ENCODE measurements at regions not wholly inside any gene's neighbourhood (a gene's known extent, or its start where the extent isn't known, plus 50 kb on each side); places are given as distances from the start of the nearest gene placed in this dataset.

- Mint-ChIP-seq H3K4me3 (no peak overlapping the region), H3K36me3 (no peaks in the 10 kb centered on the region), H3K27me3 (peaks cover 25% of the 10 kb centered on the region), H3K9me3 (peaks cover 0 to 3% (median 0%) of the 10 kb centered on the region in 7 donors), H3K4me1 (peaks cover 0 to 15% (median 0%) of the 10 kb centered on the region in 4 donors), H3K27ac (no peak overlapping the region)
- Histone ChIP-seq H3K27ac (ENCODE audit: insufficient read depth, low read length, poor library complexity, severe bottlenecking) (no peak overlapping the region), H3K36me3 (ENCODE audit: control insufficient read depth, insufficient read depth, low read length) (no peaks in the 10 kb centered on the region), H3K27me3 (ENCODE audit: control insufficient read depth, insufficient read depth, low read length) (peaks cover 2% of the 10 kb centered on the region), H3K9me3 (ENCODE audit: control insufficient read depth in 2 of 2, low read length in 2 of 2) (no peaks in the 10 kb centered on the region), H3K4me3 (ENCODE audit: low read depth, low read length) (no peak overlapping the region), H3K4me1 (ENCODE audit: control insufficient read depth, insufficient read depth, low read length, poor library complexity, severe bottlenecking) (peaks cover 7% of the 10 kb centered on the region)
- DNase-seq: no peak
- ATAC-seq (ENCODE audit: low read depth in 2 of 2): no peak
Observed at GRCh38 chr3:72174040-72174439, 389.1 kb upstream of the PROK2 start.

GRCh38 chr3:72171946-72172345 is 387.0 kb upstream of the PROK2 start:
- Mint-ChIP-seq H3K27me3 (peaks cover 25% of the 10 kb centered on the region), H3K4me1 (peaks cover 0 to 5% (median 0%) of the 10 kb centered on the region in 4 donors), H3K36me3 (no peaks in the 10 kb centered on the region), H3K4me3 (no peak overlapping the region), H3K9me3 (peaks cover 0 to 3% (median 0%) of the 10 kb centered on the region in 7 donors), H3K27ac (no peak overlapping the region)
- H3K4me1 ChIP-seq (ENCODE audit: control insufficient read depth, insufficient read depth, low read length, poor library complexity, severe bottlenecking): no peaks in the 10 kb centered on the region
- H3K27ac ChIP-seq (ENCODE audit: insufficient read depth, low read length, poor library complexity, severe bottlenecking): no peak overlapping the region
- no peak overlapping the region for H3K4me3 ChIP-seq (ENCODE audit: low read depth, low read length)
- DNase-seq (no peak), ATAC-seq (ENCODE audit: low read depth in 2 of 2) (no peak)
- H3K9me3 ChIP-seq (ENCODE audit: control insufficient read depth in 2 of 2, low read length in 2 of 2): no peaks in the 10 kb centered on the region
- peaks cover 2% of the 10 kb centered on the region for H3K27me3 ChIP-seq (ENCODE audit: control insufficient read depth, insufficient read depth, low read length)
- no peaks in the 10 kb centered on the region for H3K36me3 ChIP-seq (ENCODE audit: control insufficient read depth, insufficient read depth, low read length)

DNA sequence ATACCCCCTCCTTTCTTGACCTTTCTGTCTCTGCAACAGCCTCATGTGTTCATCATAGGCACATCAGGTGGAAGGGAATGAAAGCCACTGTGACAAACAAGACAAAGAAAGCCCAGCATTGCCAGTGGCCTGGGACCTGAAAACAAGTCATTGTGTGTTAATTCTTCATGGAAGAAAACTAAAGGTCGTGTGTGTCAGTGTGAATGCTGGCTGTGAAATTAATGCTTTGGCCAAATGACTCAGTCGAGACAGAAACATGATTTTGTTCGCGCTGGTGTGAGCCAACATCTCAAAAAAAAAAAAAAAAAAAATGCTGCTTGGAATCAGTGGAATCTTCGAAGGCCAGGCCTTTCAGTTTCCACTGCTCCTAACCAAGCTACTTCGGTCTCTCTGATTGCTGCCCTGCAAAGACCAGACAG is 386.5 kb upstream of the PROK2 start:
- no peak for DNase-seq
- H3K36me3 Mint-ChIP-seq: no peaks in the 10 kb centered on the region
- peaks cover 0 to under 1% (median 0%) of the 10 kb centered on the region in 4 donors for H3K4me1 Mint-ChIP-seq
- H3K4me3 Mint-ChIP-seq: no peak overlapping the region
- no peak overlapping the region for H3K4me3 ChIP-seq (ENCODE audit: low read depth, low read length)
- no peak overlapping the region for H3K27ac Mint-ChIP-seq
- peaks cover 25% of the 10 kb centered on the region for H3K27me3 Mint-ChIP-seq
- no peak overlapping the region for H3K27ac ChIP-seq (ENCODE audit: insufficient read depth, low read length, poor library complexity, severe bottlenecking)
- no peaks in the 10 kb centered on the region for H3K4me1 ChIP-seq (ENCODE audit: control insufficient read depth, insufficient read depth, low read length, poor library complexity, severe bottlenecking)
- H3K27me3 ChIP-seq (ENCODE audit: control insufficient read depth, insufficient read depth, low read length): peaks cover 2% of the 10 kb centered on the region
- H3K9me3 Mint-ChIP-seq: peaks cover 0 to 3% (median 0%) of the 10 kb centered on the region in 7 donors
- no peaks in the 10 kb centered on the region for H3K9me3 ChIP-seq (ENCODE audit: control insufficient read depth in 2 of 2, low read length in 2 of 2)
- H3K36me3 ChIP-seq (ENCODE audit: control insufficient read depth, insufficient read depth, low read length): no peaks in the 10 kb centered on the region
- ATAC-seq (ENCODE audit: low read depth in 2 of 2): no peak

DNA sequence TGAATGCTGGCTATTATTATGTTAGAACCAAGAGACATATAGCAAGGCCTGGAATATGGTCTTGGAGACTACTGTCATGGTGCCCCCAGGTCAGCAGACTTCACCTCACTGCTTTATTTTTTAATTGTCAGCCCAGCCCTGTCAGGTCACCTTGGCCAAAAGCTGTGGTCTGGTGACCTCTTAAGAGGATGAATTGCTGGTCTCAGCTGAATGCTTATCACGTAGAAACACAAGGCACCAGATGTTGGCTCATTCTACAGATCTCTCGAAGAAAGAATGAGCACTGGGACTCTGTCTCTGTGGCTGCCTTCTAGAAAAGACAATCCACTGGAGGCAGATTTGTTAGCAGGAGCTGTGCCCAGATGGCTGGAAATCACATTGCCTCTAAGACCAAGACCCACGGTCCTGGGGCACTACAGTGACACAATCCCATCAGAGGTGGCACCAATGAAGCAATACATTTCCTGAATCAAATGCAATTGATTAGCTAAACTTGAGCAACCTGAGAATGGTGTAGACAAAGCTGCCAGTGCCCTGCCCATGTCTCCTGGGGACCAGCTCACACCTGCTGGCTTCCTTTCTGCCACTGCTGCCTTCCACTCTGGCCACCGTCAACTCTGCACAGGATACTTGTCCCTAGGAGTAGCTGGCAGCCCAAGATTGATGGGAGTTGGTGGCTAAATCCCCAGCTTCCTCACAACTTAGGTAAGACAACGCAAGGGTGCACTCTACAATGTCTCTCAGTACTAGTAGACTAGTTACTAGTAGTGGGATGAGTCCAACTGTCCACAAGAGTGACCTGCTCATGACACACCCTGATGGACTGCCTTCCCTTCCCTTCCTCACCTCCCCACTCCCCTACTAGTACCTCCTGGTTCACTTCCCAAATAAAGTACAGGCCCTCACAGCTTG is 384.9 kb upstream of the PROK2 start:
- Histone ChIP-seq H3K27ac (ENCODE audit: insufficient read depth, low read length, poor library complexity, severe bottlenecking) (no peak overlapping the region), H3K4me1 (ENCODE audit: control insufficient read depth, insufficient read depth, low read length, poor library complexity, severe bottlenecking) (no peaks in the 10 kb centered on the region), H3K9me3 (ENCODE audit: control insufficient read depth in 2 of 2, low read length in 2 of 2) (no peaks in the 10 kb centered on the region), H3K4me3 (ENCODE audit: low read depth, low read length) (no peak overlapping the region), H3K36me3 (ENCODE audit: control insufficient read depth, insufficient read depth, low read length) (no peaks in the 10 kb centered on the region), H3K27me3 (ENCODE audit: control insufficient read depth, insufficient read depth, low read length) (no peaks in the 10 kb centered on the region)
- ATAC-seq (ENCODE audit: low read depth in 2 of 2) (no peak), DNase-seq (no peak)
- peaks cover 15% of the 10 kb centered on the region for H3K27me3 Mint-ChIP-seq
- peaks cover 0 to 1% (median 0%) of the 10 kb centered on the region in 7 donors for H3K9me3 Mint-ChIP-seq
- no peak overlapping the region for H3K4me3 Mint-ChIP-seq
- no peaks in the 10 kb centered on the region for H3K4me1 Mint-ChIP-seq
- H3K27ac Mint-ChIP-seq: no peak overlapping the region
- H3K36me3 Mint-ChIP-seq: no peaks in the 10 kb centered on the region

DNA sequence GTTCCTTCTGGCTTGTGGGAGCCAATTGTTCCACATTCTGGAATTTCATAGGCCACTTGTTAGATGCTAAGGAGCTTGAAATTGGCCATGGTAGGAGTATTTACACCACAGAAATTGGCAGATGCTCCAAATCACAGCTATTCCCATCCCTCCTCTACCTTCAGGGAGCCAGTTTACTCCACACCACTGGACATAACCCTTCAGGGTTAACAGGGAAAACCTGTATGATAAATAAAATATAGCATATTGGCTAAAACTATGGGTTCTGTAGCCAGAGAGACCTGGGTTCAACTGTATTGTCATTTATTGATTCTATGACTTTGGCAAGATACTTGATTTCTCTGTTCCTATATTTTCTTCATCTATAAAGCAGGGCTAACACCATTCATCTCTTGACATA is 384.2 kb upstream of the PROK2 start:
- ATAC-seq (ENCODE audit: low read depth in 2 of 2) (no peak), DNase-seq (no peak)
- H3K4me1 Mint-ChIP-seq: no peaks in the 10 kb centered on the region
- Histone ChIP-seq H3K27me3 (ENCODE audit: control insufficient read depth, insufficient read depth, low read length) (no peaks in the 10 kb centered on the region), H3K27ac (ENCODE audit: insufficient read depth, low read length, poor library complexity, severe bottlenecking) (no peak overlapping the region), H3K9me3 (ENCODE audit: control insufficient read depth in 2 of 2, low read length in 2 of 2) (no peaks in the 10 kb centered on the region), H3K4me1 (ENCODE audit: control insufficient read depth, insufficient read depth, low read length, poor library complexity, severe bottlenecking) (no peaks in the 10 kb centered on the region), H3K4me3 (ENCODE audit: low read depth, low read length) (no peak overlapping the region), H3K36me3 (ENCODE audit: control insufficient read depth, insufficient read depth, low read length) (no peaks in the 10 kb centered on the region)
- H3K27ac Mint-ChIP-seq: no peak overlapping the region
- H3K27me3 Mint-ChIP-seq: peaks cover 12% of the 10 kb centered on the region
- H3K36me3 Mint-ChIP-seq: no peaks in the 10 kb centered on the region
- no peak overlapping the region for H3K4me3 Mint-ChIP-seq
- H3K9me3 Mint-ChIP-seq: no peaks in the 10 kb centered on the region

DNA sequence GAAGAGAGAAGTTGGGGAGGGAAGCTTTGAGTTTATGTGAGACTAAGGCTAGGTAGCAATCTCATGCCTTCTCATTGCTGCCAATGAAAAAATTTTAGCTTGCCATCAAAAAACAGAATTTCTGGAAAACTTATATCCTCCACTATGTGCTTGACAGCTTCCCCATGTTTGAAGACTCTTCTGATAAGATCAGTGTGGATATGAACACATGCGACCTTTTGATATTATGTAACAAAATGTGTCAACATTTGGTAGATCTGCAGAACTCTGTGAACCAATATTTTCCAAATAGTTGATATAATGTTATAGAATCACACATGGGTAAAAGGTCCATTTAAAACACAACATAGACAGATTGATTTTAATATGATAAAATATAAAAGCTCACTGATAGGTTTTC is 380.9 kb upstream of the PROK2 start:
- Histone ChIP-seq H3K27ac (ENCODE audit: insufficient read depth, low read length, poor library complexity, severe bottlenecking) (no peak overlapping the region), H3K4me1 (ENCODE audit: control insufficient read depth, insufficient read depth, low read length, poor library complexity, severe bottlenecking) (no peaks in the 10 kb centered on the region), H3K4me3 (ENCODE audit: low read depth, low read length) (no peak overlapping the region), H3K27me3 (ENCODE audit: control insufficient read depth, insufficient read depth, low read length) (no peaks in the 10 kb centered on the region), H3K9me3 (ENCODE audit: control insufficient read depth in 2 of 2, low read length in 2 of 2) (no peaks in the 10 kb centered on the region), H3K36me3 (ENCODE audit: control insufficient read depth, insufficient read depth, low read length) (no peaks in the 10 kb centered on the region)
- no peak for DNase-seq
- H3K4me1 Mint-ChIP-seq: no peaks in the 10 kb centered on the region
- H3K4me3 Mint-ChIP-seq: no peak overlapping the region
- ATAC-seq (ENCODE audit: low read depth in 2 of 2): no peak
- H3K27ac Mint-ChIP-seq: no peak overlapping the region
- H3K9me3 Mint-ChIP-seq: no peaks in the 10 kb centered on the region
- H3K36me3 Mint-ChIP-seq: no peaks in the 10 kb centered on the region
- H3K27me3 Mint-ChIP-seq: peaks cover 4% of the 10 kb centered on the region

- DNase-seq (no peak), ATAC-seq (ENCODE audit: low read depth in 2 of 2) (no peak)
- H3K27ac ChIP-seq (ENCODE audit: insufficient read depth, low read length, poor library complexity, severe bottlenecking): no peak overlapping the region
- Mint-ChIP-seq H3K4me1 (no peaks in the 10 kb centered on the region), H3K36me3 (no peaks in the 10 kb centered on the region), H3K9me3 (no peaks in the 10 kb centered on the region), H3K27me3 (peaks cover 4% of the 10 kb centered on the region), H3K4me3 (no peak overlapping the region), H3K27ac (no peak overlapping the region)
- no peaks in the 10 kb centered on the region for H3K4me1 ChIP-seq (ENCODE audit: control insufficient read depth, insufficient read depth, low read length, poor library complexity, severe bottlenecking)
- no peaks in the 10 kb centered on the region for H3K9me3 ChIP-seq (ENCODE audit: control insufficient read depth in 2 of 2, low read length in 2 of 2)
- H3K4me3 ChIP-seq (ENCODE audit: low read depth, low read length): no peak overlapping the region
- no peaks in the 10 kb centered on the region for H3K27me3 ChIP-seq (ENCODE audit: control insufficient read depth, insufficient read depth, low read length)
- no peaks in the 10 kb centered on the region for H3K36me3 ChIP-seq (ENCODE audit: control insufficient read depth, insufficient read depth, low read length)
Observed at GRCh38 chr3:72165317-72165716, 380.4 kb upstream of the PROK2 start.

- peaks cover 4% of the 10 kb centered on the region for H3K27me3 Mint-ChIP-seq
- no peak for ATAC-seq (ENCODE audit: low read depth in 2 of 2)
Observed at GRCh38 chr3:72164635-72164978, 379.7 kb upstream of the PROK2 start.

More at GRCh38 chr3:72164635-72164978, 379.7 kb upstream of the PROK2 start:
- Mint-ChIP-seq H3K4me1 (no peaks in the 10 kb centered on the region), H3K9me3 (no peaks in the 10 kb centered on the region), H3K36me3 (no peaks in the 10 kb centered on the region), H3K4me3 (no peak overlapping the region), H3K27ac (no peak overlapping the region)
- no peak overlapping the region for H3K4me3 ChIP-seq (ENCODE audit: low read depth, low read length)
- no peak for DNase-seq
- no peaks in the 10 kb centered on the region for H3K36me3 ChIP-seq (ENCODE audit: control insufficient read depth, insufficient read depth, low read length)
- no peaks in the 10 kb centered on the region for H3K27me3 ChIP-seq (ENCODE audit: control insufficient read depth, insufficient read depth, low read length)
- no peaks in the 10 kb centered on the region for H3K4me1 ChIP-seq (ENCODE audit: control insufficient read depth, insufficient read depth, low read length, poor library complexity, severe bottlenecking)
- H3K9me3 ChIP-seq (ENCODE audit: control insufficient read depth in 2 of 2, low read length in 2 of 2): no peaks in the 10 kb centered on the region
- H3K27ac ChIP-seq (ENCODE audit: insufficient read depth, low read length, poor library complexity, severe bottlenecking): no peak overlapping the region
